Tibial nerve (tissue), 4 donors: ENCODE measurements at regions not wholly inside any gene's neighbourhood (a gene's known extent, or its start where the extent isn't known, plus 50 kb on each side); places are given as distances from the start of the nearest gene placed in this dataset.

Experiments used
- EP300 ChIP-seq, 2 donors: sonication (generic); formaldehyde crosslinking; IDR thresholded peaks; one replicate each; pipeline ENCODE4 v1.6.1; 2017; ENCODE audit warnings: antibody characterized with exemption in 2 of 2, mild to moderate bottlenecking in 1 of 2
- POLR2A ChIP-seq, 2 donors: fragments of 450-650 bp; IDR thresholded peaks; one replicate each; pipeline ENCODE4 v1.6.1; 2017; ENCODE audit warnings: antibody characterized with exemption in 2 of 2, mild to moderate bottlenecking in 2 of 2, moderate library complexity in 2 of 2
- TF ChIP-seq, protein P1 (sequence below), 5 experiments: fragments of 200-600 bp in 3 of 5; fragments of 450-650 bp in 2 of 5; sonication (generic) in 3 of 5; IDR thresholded peaks; one replicate each; pipeline ENCODE4 v1.5.1; 2016 to 2019; ENCODE audit warnings: antibody characterized with exemption in 5 of 5, mild to moderate bottlenecking in 3 of 5, moderate library complexity in 2 of 5

DNA sequence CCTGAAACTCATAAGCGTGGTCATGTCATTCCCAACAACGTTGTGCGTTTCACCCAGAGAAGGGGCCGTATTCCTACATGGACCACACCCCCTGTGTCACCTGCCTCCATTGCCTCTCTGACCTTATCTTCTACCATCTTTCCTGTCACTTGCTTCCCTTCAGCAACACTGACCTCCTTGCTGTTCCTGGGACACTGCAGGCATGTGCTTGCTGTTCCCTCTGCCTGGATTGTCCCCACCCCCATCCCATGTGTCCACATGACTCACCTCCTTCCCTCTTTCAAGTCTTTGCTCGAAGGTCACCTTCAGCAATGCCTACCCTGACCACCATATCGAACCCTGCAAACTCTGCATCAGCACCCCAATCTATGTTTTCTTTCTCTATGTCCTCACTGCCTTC is 133.2 kb upstream of the ZNF618 start:
- TF ChIP-seq, protein P1, sequence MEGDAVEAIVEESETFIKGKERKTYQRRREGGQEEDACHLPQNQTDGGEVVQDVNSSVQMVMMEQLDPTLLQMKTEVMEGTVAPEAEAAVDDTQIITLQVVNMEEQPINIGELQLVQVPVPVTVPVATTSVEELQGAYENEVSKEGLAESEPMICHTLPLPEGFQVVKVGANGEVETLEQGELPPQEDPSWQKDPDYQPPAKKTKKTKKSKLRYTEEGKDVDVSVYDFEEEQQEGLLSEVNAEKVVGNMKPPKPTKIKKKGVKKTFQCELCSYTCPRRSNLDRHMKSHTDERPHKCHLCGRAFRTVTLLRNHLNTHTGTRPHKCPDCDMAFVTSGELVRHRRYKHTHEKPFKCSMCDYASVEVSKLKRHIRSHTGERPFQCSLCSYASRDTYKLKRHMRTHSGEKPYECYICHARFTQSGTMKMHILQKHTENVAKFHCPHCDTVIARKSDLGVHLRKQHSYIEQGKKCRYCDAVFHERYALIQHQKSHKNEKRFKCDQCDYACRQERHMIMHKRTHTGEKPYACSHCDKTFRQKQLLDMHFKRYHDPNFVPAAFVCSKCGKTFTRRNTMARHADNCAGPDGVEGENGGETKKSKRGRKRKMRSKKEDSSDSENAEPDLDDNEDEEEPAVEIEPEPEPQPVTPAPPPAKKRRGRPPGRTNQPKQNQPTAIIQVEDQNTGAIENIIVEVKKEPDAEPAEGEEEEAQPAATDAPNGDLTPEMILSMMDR (IDR thresholded peaks at IDR 0.05), result no peak
- TF ChIP-seq EP300 (IDR thresholded peaks at IDR 0.05) (no peak), POLR2A (IDR thresholded peaks at IDR 0.05) (no peak)
